Hippocampal formation (tissue), 2 donors: ENCODE measurements at regions not wholly inside any gene's neighbourhood (a gene's known extent, or its start where the extent isn't known, plus 50 kb on each side); places are given as distances from the start of the nearest gene placed in this dataset.

Experiments used
- DNase-seq, 2 donors: peaks; one replicate each; lab custom pipeline; 2025; lab: John Stamatoyannopoulos, UW

DNA sequence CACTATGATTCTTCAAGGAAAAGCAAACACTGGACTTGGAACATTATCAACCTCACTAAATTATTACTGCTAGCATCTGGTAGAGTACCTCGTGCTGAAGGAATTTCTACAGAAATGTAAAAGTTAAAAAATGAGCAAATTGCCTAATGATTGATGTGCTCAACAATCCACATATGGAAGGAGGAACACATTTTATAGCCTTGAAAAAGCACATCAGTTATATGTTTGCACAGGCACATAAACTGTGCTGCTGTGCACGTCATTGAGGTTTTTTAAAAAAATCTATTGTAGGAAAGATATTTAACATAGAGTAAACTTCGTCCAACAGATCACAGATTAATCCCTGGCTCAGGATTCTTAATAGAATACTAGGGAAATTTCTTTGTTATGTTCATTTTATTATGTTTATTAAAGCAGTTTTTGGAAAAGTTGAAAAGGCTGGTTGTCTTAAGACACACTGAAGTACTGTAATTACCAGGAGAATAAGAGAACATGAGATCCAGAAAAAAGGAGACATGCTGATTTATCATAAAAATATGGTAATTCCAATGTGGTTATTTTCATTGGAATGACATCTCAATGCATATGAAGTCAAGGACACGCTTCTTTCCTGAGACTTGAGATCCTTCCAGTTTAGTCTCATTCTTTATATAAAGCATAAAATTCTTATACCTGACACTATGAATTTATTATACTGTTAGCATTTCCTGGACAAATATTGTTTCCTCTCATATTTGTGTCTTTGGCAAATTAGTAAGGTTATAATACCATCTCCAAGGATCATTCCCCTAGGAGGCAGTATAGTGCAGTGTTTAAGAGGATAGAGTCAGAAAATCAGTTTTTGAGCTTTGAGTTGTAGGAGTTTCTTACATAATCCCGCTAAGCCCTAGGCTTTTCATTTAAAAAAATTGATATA lies 511.1 kb downstream of the TENT5A start:
- no peak for DNase-seq

DNA sequence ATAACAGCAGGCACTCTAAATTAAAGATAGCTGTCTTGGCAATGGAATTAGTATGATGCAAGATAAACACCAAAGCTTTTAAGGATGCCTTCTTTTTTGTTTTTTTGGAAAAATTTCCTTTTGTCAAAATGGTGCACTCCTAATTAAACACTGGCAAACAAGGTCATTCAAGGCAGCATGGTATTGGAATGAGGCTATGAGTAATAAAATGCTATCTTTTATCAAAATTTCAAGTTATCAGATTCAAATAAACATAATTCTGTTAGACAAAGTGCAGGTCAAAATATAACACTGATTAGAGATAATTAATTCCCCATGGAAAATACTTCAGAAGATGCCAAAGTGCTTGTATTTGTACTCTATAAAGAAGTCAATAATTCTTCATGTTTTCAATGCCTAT lies 514.1 kb downstream of the TENT5A start:
- DNase-seq, result no peak

DNA sequence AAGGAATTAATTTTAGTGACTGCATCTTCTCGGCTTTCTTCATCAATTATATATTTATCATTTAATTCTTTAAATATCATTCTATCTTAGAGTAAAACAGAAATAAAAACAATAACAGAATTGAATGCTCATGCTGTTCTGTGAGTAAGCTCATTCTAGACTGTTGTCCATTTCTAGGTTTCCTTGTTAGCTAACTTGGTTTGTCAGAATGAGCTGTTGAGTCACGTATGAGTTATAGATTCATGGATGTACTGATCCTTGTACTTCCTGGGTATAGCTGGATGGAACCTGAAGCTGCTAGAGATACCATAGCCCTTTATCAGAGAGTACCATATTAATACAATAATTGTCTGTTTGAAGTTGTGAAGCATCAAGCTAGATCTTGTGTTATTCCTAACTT lies 515.3 kb downstream of the TENT5A start:
- DNase-seq, result no peak

DNA sequence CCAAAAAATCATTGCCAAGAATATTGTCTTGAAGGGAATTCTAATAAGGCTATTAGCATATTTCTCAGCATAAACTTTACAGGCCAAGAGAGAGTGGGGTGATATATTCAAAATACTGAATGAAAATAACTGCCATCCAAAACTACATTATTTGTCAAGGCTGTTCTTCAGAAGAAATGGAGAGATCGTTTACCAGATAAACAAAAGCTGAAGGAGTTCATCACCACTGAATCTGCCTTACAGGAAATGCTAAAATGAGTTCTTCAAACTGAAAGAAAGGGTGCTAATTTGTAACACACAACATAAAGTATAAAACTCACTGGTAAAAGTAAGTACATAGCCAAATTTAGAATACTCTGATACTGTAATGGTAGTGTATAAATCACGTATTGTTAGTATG lies 517.0 kb downstream of the TENT5A start:
- no peak for DNase-seq

DNA sequence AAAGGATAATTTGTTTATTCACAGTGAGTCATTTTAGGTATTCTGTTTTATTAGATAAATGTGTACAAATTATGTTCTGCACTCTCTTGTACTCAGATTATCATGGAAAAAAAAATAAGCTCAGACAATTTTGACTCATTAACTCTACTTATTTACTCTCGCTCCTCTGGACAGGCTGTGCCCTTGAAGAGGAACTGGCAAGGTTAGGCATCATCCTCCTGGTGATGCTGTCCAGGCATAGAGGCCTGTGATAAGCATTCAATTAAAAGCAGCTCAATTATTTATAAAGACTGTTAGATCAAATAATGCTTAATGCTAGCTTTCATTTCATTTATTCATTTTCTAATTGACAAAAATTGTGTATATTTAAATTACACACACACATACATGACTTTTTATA lies 518.5 kb downstream of the TENT5A start:
- no peak for DNase-seq

DNA sequence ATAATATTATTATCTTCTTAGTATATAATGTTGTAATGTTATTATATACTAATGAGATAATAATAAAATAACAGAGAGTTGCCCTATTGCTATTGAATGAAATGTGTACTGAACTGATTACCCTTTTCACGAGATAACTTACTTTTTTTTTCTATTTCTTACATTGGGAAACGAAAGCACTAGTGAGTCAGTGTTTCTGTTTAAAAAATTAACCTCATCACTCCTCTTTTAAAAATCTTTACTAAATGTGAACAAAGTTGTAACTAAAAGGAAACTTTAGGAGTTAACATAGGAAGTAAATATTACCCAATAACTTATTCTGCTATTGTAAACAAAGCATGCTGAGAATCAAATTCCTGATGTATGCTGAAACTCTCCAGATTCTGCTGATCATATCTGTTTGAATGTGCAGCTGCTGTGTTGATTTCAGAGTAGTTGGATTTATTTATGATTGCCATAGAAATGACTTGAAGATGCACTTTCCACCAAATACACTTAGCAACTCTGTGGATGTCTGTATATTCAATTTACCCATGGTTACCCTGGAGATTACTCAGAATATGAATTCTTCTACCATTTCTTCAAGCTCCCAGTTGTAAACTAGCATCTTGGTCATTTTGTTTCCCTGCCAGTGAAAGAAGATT lies 523.4 kb downstream of the TENT5A start:
- DNase-seq, result no peak

DNA sequence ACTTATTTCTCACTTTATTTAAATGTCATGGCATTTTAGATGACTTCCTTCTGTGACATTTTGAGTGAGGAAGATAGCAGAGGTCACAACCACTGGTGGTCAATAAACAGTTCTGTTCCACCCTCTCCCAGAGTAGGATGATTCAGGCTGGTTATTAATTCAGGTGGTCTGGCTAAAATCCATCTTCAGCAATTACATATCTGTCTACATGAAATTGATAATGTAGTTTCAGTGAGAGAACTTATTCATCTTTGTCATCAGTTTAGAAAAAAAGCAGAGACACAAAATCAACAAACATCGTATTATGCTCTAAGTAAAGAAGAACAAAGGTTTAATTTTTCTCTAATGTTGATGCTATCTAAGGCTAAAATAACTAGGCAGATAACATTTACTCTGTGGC lies 525.5 kb downstream of the TENT5A start:
- no peak for DNase-seq

DNA sequence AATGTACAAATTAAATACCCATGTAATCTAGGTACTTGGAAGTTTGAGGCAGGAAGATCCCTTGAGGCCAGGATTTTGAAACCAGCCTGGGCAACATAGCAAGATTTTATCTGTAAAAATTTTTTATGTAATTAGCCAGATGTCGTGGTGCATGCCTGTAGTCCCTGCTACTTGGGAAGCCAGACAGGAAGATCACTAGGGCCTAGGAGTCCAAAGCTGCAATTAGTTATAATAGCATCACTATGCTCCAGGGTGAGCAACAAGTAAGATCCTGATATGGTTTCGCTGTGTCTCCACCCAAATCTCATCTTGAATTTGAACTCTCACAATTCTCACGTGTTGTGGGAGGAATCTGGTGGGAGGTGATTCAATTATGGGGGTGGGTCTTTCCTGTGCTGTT lies 535.8 kb downstream of the TENT5A start:
- no peak for DNase-seq

DNA sequence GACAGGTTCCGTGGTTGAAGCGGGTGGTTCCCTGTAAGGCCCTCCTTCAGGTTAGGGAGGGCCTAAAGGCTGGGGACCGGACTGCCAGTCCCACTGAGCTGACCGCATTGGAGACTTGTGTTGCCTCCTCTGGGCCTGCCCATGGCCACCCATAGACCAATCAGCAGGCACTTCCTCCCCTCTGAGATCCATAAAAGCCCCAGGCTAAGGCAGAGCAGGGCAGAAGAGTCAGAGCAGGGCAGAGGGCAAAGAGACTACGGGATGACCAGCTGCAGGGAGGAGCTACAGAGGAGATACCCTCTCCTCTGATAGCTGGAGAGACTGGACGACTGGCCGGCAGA lies 537.4 kb downstream of the TENT5A start:
- no peak for DNase-seq

DNA sequence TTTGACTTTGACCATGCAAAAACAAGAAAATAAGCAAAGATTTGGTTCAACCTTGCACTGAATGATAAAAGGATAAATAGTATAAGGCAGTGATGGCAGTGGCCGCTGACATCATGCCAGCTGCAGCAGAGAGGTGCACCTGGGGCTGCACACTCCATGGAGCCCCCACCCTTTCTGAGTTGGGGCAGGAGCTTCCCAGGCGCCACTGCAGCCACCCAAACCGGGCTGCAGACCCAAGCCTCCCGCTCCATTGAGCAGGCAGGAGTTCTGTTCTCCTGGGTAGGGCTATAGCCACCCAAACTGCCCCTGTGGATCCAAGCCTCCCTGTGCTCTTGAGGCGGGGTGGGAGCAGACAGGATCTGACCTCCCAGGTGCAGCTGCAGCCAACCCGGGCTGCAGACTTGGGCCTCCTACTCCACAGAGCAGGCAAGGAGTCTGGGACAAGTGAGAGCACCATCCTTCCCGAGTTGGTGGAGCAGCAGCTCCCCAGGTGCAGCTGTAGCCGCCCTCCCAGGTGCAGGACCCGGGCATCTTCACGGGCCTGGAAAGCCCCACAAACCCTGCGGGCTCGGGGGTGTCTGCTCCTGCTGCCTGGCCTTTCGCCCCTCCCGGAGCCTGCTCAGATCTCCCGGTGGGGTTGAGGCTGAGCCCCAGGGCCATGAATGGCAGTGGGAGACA lies 537.9 kb downstream of the TENT5A start:
- DNase-seq, result no peak

DNA sequence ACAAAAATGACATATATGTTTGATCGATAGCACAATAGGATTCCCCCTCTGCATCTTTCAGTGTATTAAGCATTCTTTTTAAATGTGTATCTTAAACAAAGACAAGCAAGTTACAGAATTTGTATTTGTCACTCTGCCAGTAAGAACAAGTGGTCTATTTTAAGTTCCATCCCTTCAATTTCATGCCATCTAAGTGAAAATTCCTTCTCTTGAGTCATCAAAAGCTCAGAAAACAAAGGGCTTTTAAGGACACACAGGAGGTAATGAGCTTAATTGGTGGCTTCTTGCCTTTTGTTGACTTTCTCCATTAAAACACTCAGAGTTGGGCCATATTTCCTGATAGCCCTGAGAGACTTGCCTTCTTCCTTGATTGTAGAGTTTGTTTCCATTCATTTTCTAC lies 547.8 kb downstream of the TENT5A start:
- DNase-seq, result no peak

DNA sequence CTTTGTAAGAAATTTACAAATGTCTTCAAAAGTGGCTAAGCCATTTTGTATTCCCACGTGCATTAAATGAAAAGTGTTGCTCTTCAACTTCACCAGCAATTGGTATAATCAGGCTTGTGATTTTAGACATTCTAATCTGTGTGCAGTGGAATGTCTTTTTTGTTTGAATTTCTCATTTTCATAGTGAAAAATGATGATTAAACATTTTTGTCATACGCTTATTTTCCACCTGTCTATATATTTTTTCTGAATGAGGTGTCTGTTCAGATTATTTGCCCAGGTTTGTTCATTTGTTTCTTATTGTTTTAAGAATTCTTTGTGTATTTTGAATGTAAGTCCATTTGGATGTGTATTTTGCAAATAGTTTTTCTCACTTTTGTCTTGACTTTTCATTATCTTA lies 558.1 kb downstream of the TENT5A start:
- no peak for DNase-seq

DNA sequence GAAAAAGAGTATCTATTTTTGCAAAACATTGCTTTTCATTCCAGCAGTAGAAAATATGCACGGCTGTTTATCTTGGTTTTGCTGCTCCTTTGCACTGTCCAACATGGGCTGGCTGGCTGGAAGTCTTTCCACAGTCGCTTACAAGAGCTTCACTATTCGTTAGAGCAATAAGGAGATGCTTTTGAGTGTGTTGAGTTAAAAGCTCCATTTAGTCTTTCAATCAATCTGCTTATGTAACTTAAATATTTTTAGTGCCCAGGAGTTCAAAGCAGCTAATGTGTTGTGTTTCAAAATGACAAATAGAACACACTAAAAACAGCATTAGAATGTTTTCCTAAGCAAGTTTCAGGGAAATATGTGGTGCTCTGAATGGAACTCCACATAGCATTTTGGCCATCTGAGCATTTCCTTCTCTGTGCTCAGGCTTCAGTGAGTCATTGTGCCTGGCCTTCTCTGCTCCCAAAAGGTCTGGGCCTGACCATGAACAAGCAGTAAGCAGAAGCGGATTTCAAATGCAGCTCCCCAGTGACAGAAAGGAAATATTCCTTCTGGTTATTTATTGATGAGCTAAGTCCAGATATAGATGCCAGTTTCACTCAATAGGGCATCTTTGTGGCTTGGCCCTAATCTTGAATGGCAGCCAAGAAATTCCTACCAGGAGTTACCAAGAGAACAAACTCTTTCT lies 580.3 kb downstream of the TENT5A start:
- no peak for DNase-seq

DNA sequence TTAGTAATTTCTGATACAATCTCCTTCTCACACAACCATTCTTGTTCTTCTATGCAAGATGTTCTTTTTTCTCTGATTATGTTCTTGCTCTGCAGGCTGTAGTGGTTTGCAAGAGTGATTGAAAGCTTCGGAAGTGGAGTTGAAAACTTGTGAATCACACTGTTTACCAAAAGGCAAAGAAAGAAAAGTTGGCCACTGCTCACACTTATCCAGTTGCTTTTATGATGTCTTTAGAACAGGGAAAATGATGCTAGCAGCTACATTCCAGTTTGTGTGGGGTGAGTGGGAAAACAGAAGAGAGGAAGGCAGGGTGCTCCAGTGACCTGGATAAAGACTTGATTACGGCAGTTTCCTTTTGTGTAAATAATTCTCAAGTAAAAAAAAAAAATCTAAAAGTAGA lies 583.3 kb downstream of the TENT5A start:
- DNase-seq, result no peak

DNA sequence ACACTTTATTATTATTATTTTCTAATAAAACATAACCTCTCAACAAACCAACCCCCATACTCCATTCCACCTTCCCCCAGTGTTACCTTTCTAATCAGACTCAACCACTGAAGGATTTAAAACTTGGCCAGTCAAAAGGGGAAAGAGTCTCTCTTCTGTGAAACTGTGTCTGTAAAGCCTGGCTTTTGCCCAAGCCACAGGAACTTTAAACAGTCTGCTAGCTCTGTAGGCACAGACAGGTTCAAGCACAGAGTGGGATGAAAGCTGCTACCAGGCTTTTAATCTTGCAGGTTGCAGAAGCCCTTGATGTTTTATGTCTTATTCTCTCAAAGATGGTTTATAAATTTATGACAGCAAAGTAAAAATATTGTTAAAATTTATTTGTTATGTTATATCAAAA lies 585.7 kb downstream of the TENT5A start:
- no peak for DNase-seq

DNA sequence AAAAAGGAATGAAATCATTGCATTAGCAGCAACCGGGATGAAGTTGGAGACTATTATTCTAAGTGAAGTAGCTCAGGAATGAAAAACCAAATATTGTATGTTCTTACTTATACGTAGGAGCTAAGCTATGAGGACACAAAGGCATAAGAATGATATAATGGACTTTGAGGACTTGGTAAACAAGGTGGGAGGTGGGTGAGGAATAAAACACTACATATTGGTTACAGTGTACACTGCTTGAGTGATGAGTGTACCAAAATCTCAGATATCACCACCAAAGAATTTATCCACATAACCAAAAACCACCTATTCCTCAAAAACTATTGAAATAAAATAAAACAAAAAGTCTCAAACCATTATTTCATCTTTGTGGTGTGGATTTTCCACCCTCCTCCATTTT lies 593.5 kb downstream of the TENT5A start:
- DNase-seq, result no peak

DNA sequence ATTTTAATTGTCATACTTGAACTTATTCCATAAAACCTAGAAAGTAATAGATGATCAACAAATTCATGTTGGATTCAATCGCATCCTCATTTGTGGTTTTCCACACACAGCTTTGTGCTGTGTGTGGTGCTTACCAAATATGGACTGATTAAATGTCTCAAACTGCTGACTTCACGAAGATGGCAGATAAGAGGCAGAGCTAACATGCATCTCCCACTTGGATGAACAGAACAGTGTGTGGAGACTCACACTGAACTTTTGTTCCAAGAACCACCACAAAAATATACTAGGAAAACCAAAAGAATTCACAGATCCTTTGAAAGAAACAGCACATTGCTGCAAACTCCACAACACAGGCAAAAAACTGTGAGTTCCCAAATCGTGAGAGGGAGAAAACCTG lies 603.7 kb downstream of the TENT5A start:
- DNase-seq, result no peak

DNA sequence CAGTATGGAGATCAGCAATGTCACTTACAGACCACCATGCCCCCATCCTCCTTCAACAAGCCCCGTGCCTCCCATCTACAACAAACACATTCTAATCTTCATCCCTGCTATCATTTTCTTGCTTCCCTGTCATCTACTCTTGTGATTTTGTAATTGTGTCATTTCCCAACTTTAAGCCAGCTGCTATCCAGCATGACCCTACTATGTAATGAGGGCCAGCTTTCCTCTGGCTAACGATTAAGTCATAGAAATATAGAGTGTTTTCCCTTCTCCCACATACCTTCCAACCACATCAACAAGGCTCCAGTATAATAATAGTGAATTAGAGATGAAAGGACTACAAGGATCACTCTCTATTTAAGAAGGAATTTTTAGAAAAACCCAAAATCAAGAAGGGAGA lies 607.0 kb downstream of the TENT5A start:
- no peak for DNase-seq

DNA sequence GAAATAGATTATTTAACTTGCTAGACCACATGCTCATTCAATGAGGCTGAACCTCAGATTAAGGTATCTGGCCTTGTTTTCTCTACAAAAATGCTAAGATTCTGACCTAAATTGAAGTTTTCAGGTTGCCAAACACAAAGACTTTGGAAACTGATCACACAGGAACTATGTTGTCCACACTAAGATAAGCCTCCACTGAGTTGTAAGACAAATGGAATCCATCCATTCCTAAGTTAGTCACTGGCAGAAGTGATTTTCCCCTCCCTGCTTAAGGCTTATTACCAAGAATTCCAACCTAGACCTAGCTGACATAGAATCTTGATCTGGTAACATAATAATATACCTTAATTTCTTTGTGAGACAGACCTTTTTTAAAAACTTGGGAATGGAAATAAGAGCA lies 608.1 kb downstream of the TENT5A start:
- DNase-seq, result no peak

DNA sequence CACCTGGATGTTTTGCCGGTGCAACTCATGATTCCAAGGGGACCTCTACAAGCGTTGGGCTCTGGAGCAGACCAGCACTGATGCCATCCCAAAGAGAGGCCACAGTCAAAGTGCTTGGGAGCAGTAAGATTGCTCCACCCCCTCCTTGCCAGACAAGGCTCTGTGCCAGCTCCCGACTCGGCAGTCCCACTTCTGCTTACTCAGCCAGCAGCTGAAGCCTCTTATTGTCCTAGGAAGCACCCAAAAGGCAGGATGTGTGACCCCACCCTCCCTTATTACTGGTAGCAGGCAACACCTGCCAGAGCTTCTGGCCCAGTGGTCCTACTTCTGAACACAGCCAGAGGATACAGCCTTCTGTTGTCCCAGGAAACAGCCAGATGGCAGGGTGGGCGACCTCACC lies 614.2 kb downstream of the TENT5A start:
- no peak for DNase-seq

DNA sequence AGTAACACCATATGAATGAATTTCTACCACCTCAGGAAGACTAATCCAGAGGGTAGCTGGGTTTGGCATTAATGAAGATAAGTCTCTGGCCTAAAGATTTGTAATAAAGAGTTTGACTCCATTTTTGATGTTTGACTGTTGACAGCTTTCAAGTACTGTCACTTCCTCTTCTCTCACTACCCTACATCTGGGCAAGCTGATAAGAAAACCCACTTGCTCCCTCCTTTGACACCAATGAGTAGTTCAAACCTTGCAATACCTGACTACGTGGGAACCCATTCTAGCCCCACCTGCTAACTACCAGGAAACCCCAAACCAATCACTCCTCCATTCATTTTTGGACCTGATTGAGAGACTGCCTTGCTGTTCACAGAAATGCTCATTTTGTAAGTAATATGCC lies 621.5 kb downstream of the TENT5A start:
- no peak for DNase-seq

DNA sequence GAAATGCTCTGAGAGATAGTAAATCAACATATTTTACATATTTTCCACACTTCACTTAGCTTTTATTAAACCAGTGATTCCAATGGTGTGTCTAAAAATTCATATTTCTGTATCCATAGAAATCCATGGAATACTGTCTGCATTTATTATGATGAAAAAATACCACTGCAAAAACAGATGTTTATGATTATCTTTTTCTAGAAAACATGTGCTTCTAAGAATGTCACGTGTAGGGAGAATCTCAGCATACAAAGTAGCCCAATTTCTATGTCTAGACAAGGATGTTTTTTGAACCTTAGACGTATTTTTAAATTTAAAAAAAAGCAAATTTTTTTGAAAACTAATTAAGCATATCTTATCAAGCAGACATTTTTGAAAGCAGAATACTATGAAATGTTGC lies 622.4 kb downstream of the TENT5A start:
- DNase-seq, result no peak

DNA sequence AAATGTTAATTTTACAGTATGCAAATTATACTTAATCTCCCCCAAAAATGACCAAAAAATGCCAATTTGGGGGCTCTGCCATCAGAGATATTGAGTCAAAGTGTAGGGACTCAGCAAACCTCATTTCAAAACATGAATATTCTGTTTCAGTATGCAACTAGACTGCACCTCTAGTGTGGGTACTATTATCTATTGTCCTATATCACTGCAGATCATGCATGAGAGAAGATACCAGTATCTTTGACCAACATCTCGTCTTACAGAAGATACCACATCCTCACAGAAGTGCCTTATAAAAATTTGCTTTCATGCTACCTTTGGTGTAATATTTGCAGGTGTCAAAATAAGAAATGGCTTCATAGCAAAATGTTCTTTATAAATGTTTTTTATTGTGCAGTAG lies 623.8 kb downstream of the TENT5A start:
- no peak for DNase-seq
